Adrenal gland (tissue), 5 donors: ENCODE measurements at regions not wholly inside any gene's neighbourhood (a gene's known extent, or its start where the extent isn't known, plus 50 kb on each side); places are given as distances from the start of the nearest gene placed in this dataset.
"Not testable (repeated sequence)": the region's sequence is repeated elsewhere in the genome, so short reads cannot be mapped to it uniquely, and the experiment has no call there.

ENCODE experiments used
- POLR2A ChIP-seq, 2 donors: fragments of 450-650 bp; IDR thresholded peaks; one replicate each; pipeline ENCODE4 v1.6.1; 2017; ENCODE audit warnings: antibody characterized with exemption in 2 of 2, mild to moderate bottlenecking in 2 of 2, moderate library complexity in 1 of 2
- TF ChIP-seq, protein P1 (sequence below), 6 experiments: fragments of 450-650 bp in 4 of 6; fragments of 200-600 bp in 2 of 6; sonication (generic) in 1 of 6; IDR thresholded peaks; 1 replicate in 5 of 6; 2 replicates in 1 of 6; pipeline versions ENCODE4 v1.5.1 to v1.8.0; 2016 to 2021; ENCODE audit warnings: antibody characterized with exemption in 6 of 6, mild to moderate bottlenecking in 2 of 6, moderate library complexity in 1 of 6
- donor health status: DM: no; HTN: no; CAD: no.

GRCh38 chr17:26734775-26735174 is 559.1 kb upstream of the WSB1 start:
- TF ChIP-seq, protein P1, sequence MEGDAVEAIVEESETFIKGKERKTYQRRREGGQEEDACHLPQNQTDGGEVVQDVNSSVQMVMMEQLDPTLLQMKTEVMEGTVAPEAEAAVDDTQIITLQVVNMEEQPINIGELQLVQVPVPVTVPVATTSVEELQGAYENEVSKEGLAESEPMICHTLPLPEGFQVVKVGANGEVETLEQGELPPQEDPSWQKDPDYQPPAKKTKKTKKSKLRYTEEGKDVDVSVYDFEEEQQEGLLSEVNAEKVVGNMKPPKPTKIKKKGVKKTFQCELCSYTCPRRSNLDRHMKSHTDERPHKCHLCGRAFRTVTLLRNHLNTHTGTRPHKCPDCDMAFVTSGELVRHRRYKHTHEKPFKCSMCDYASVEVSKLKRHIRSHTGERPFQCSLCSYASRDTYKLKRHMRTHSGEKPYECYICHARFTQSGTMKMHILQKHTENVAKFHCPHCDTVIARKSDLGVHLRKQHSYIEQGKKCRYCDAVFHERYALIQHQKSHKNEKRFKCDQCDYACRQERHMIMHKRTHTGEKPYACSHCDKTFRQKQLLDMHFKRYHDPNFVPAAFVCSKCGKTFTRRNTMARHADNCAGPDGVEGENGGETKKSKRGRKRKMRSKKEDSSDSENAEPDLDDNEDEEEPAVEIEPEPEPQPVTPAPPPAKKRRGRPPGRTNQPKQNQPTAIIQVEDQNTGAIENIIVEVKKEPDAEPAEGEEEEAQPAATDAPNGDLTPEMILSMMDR (IDR thresholded peaks at IDR 0.05) = not testable (repeated sequence)
- TF ChIP-seq POLR2A (IDR thresholded peaks at IDR 0.05) = not testable (repeated sequence)
